ENCODE measurements at regions not wholly inside any gene's neighbourhood (a gene's known extent, or its start where the extent isn't known, plus 50 kb on each side); places are given as distances from the start of the nearest gene placed in this dataset.

- no peak for TF ChIP-seq POLR2AphosphoS5 (IDR thresholded peaks at IDR 0.05)
- TF ChIP-seq EP300 (IDR thresholded peaks at IDR 0.05): no peak
- no peak for TF ChIP-seq CTCF (IDR thresholded peaks at IDR 0.05)
- TF ChIP-seq POLR2A (IDR thresholded peaks at IDR 0.05): no peak
- no peak for DNase-seq
- Histone ChIP-seq H3K9me3 (no peaks in the 10 kb centered on the region), H3K4me1 (no peaks in the 10 kb centered on the region), H3K27ac (no peak overlapping the region), H3K27me3 (no peaks in the 10 kb centered on the region), H3K36me3 (no peaks in the 10 kb centered on the region), H3K4me3 (no peak overlapping the region)
- intact Hi-C loops (cut with DNase I): no loop called here
- 11 to 61% methylated on average over 1 of the region's 1 CpG for whole genome bisulfite sequencing, 2 donors
These were observed 613.5 kb downstream of the REEP3 start for GRCh38 chr10:64134676-64135075.

- no peak for TF ChIP-seq CTCF (IDR thresholded peaks at IDR 0.05)
- no peak for TF ChIP-seq POLR2AphosphoS5 (IDR thresholded peaks at IDR 0.05)
- TF ChIP-seq EP300 (IDR thresholded peaks at IDR 0.05): no peak
- no peak for TF ChIP-seq POLR2A (IDR thresholded peaks at IDR 0.05)
- Histone ChIP-seq H3K27ac (no peak overlapping the region), H3K4me3 (no peak overlapping the region), H3K36me3 (no peaks in the 10 kb centered on the region), H3K9me3 (no peaks in the 10 kb centered on the region), H3K27me3 (no peaks in the 10 kb centered on the region), H3K4me1 (no peaks in the 10 kb centered on the region)
- DNase-seq: no peak
- WGBS, 2 donors: 90% methylated on average over 3 of the region's 3 CpGs
- intact Hi-C loops (cut with DNase I): no loop called here
These were observed 621.2 kb downstream of the REEP3 start for GRCh38 chr10:64142395-64142794.

GRCh38 chr10:64148607-64149006 is 627.4 kb downstream of the REEP3 start:
- H3K27me3 ChIP-seq: no peaks in the 10 kb centered on the region
- H3K4me3 ChIP-seq: no peak overlapping the region
- no peaks in the 10 kb centered on the region for H3K9me3 ChIP-seq
- intact Hi-C loops (cut with DNase I): no loop called here
- no peak for DNase-seq
- TF ChIP-seq CTCF (IDR thresholded peaks at IDR 0.05): no peak
- no peak for TF ChIP-seq POLR2AphosphoS5 (IDR thresholded peaks at IDR 0.05)
- H3K4me1 ChIP-seq: no peaks in the 10 kb centered on the region
- H3K27ac ChIP-seq: no peak overlapping the region
- H3K36me3 ChIP-seq: no peaks in the 10 kb centered on the region

- Histone ChIP-seq H3K9me3 (no peaks in the 10 kb centered on the region), H3K36me3 (no peaks in the 10 kb centered on the region), H3K4me1 (no peaks in the 10 kb centered on the region), H3K27me3 (no peaks in the 10 kb centered on the region), H3K4me3 (no peak overlapping the region), H3K27ac (no peak overlapping the region)
- WGBS, 2 donors: 58 to 69% methylated on average over 3 of the region's 3 CpGs
- no peak for DNase-seq
- TF ChIP-seq POLR2AphosphoS5 (IDR thresholded peaks at IDR 0.05) (no peak), POLR2A (IDR thresholded peaks at IDR 0.05) (no peak), EP300 (IDR thresholded peaks at IDR 0.05) (no peak), CTCF (IDR thresholded peaks at IDR 0.05) (no peak)
- intact Hi-C loops (cut with DNase I): no loop called here
These were observed 635.0 kb downstream of the REEP3 start for GRCh38 chr10:64156166-64156565.

- no peak for DNase-seq
- Histone ChIP-seq H3K27me3 (no peaks in the 10 kb centered on the region), H3K36me3 (no peaks in the 10 kb centered on the region), H3K4me3 (no peak overlapping the region), H3K9me3 (no peaks in the 10 kb centered on the region), H3K4me1 (no peaks in the 10 kb centered on the region), H3K27ac (no peak overlapping the region)
- TF ChIP-seq POLR2A (IDR thresholded peaks at IDR 0.05) (no peak), POLR2AphosphoS5 (IDR thresholded peaks at IDR 0.05) (no peak), CTCF (IDR thresholded peaks at IDR 0.05) (no peak)
- intact Hi-C loops (cut with DNase I): no loop called here
- 88 to 91% methylated on average over 2 of the region's 2 CpGs for WGBS, 2 donors
These were observed 637.4 kb downstream of the REEP3 start for GRCh38 chr10:64158551-64158950.
